GM23248 (cell line): ENCODE measurements at regions not wholly inside any gene's neighbourhood (a gene's known extent, or its start where the extent isn't known, plus 50 kb on each side); places are given as distances from the start of the nearest gene placed in this dataset.

Source experiments
- DNase-seq: peaks from one replicate; pipeline ENCODE4 v3.0.0-alpha.2; 2015
- H2AFZ ChIP-seq: fragments of 200-600 bp; sonication (generic); 2 replicates; pipeline ENCODE4 v1.6.1; 2016; ENCODE audit warnings: antibody characterized with exemption
- H3F3A ChIP-seq: fragments of 200-600 bp; sonication (generic); 2 replicates; pipeline ENCODE4 v1.6.1; 2016; ENCODE audit warnings: mild to moderate bottlenecking, antibody characterized with exemption, mixed run types; ENCODE audit not compliant: insufficient read depth
- H3K27ac ChIP-seq: fragments of 200-600 bp; sonication (generic); 2 replicates; pipeline ENCODE4 v1.5.1; 2016; ENCODE audit warnings: mild to moderate bottlenecking
- H3K27me3 ChIP-seq: fragments of 200-600 bp; sonication (generic); replicated peaks from 2 replicates; pipeline ENCODE4 v1.6.1; 2016; ENCODE audit warnings: mild to moderate bottlenecking; ENCODE audit not compliant: insufficient read depth
- H3K36me3 ChIP-seq: fragments of 200-600 bp; sonication (generic); 2 replicates; pipeline ENCODE4 v1.6.1; 2016; ENCODE audit warnings: low read depth, mild to moderate bottlenecking
- H3K4me1 ChIP-seq: fragments of 200-600 bp; sonication (generic); 2 replicates; pipeline ENCODE4 v1.6.1; 2016; ENCODE audit warnings: mild to moderate bottlenecking; ENCODE audit not compliant: insufficient read depth
- H3K4me2 ChIP-seq: fragments of 200-600 bp; sonication (generic); one replicate; pipeline ENCODE4 v1.6.1; 2016; ENCODE audit warnings: mild to moderate bottlenecking; ENCODE audit not compliant: unreplicated experiment
- H3K4me3 ChIP-seq: fragments of 200-600 bp; sonication (generic); 2 replicates; pipeline ENCODE4 v1.5.1; 2016; ENCODE audit warnings: mild to moderate bottlenecking
- H3K79me2 ChIP-seq: fragments of 200-600 bp; sonication (generic); 2 replicates; pipeline ENCODE4 v1.6.1; 2016; ENCODE audit warnings: mild to moderate bottlenecking; ENCODE audit not compliant: insufficient read depth
- H3K9ac ChIP-seq: fragments of 200-600 bp; sonication (generic); 2 replicates; pipeline ENCODE4 v1.6.1; 2016; ENCODE audit warnings: mild to moderate bottlenecking
- H3K9me2 ChIP-seq: fragments of 200-600 bp; sonication (generic); 2 replicates; pipeline ENCODE4 v1.6.1; 2016; ENCODE audit warnings: mixed run types, mild to moderate bottlenecking, moderate library complexity; ENCODE audit not compliant: insufficient read depth
- H3K9me3 ChIP-seq: fragments of 200-600 bp; sonication (generic); one replicate; pipeline ENCODE4 v1.6.1; 2017; ENCODE audit warnings: low read depth
- H4K20me1 ChIP-seq: fragments of 200-600 bp; sonication (generic); 2 replicates; pipeline ENCODE4 v1.6.0; 2016; ENCODE audit not compliant: insufficient read depth
- EZH2 ChIP-seq: fragments of 200-600 bp; sonication (generic); IDR thresholded peaks from 2 replicates; pipeline ENCODE4 v1.6.1; 2018; ENCODE audit warnings: antibody characterized with exemption, mild to moderate bottlenecking; ENCODE audit not compliant: insufficient read depth, poor library complexity, severe bottlenecking
- EZH2phosphoT487 ChIP-seq: fragments of 200-600 bp; sonication (generic); IDR thresholded peaks from 2 replicates; pipeline ENCODE4 v1.6.1; 2018; ENCODE audit warnings: antibody characterized with exemption, moderate library complexity, mild to moderate bottlenecking, low read depth; ENCODE audit not compliant: insufficient read depth
- WGBS, 2 experiments: methylation state at CpG; one replicate each; pipeline ENCODE4 v1.1.6; 2015 to 2017; ENCODE audit warnings: low lambda C conversion rate in 2 of 2, low coverage in 1 of 2; ENCODE audit errors: missing lambda C conversion rate in 2 of 2; 5-methylcytosine and 5-hydroxymethylcytosine counted together
- in situ Hi-C: fragments of 300-500 bp; cut with MboI; formaldehyde crosslinking; loops from 2 replicates; pipeline ENCODE4 v1.15.0; 2020

GRCh38 chrX:128504496-128504895 lies 452.3 kb upstream of the ACTRT1 start:
- Histone ChIP-seq H2AFZ (no peak overlapping the region), H3K27me3 (no peaks in the 10 kb centered on the region), H3K9me2 (no peaks in the 10 kb centered on the region), H3K27ac (no peak overlapping the region), H3K4me3 (no peak overlapping the region), H3K4me1 (no peaks in the 10 kb centered on the region), H3K4me2 (no peak overlapping the region), H3K9me3 (no peaks in the 10 kb centered on the region), H3K36me3 (no peaks in the 10 kb centered on the region), H4K20me1 (no peaks in the 10 kb centered on the region), H3K9ac (no peak overlapping the region), H3F3A (no peaks in the 10 kb centered on the region), H3K79me2 (no peaks in the 10 kb centered on the region)
- no peak for DNase-seq
- TF ChIP-seq EZH2phosphoT487 (no peak), EZH2 (no peak)
- in situ Hi-C loops, result no loop called here

DNA sequence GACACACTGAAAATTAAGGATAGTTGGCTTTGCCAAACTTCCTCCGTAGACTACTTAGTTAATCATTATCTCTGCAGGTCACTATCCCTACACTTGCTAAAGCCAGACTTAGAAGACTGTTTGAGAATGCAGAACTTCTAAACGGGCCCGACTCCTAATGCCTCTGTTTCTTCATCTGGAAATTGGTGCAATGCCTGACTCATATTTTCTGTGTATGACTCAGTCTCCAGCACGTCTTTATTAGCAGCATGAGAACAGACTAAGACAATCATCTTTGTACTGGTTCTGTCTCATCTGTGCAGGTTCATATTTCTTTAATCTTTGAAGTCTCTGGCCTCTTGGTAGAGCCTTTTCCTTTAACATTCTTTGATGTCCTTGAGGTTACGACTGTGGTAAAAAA lies 411.9 kb upstream of the ACTRT1 start:
- in situ Hi-C loops, result no loop called here
- Histone ChIP-seq H3K27me3 (no peaks in the 10 kb centered on the region), H2AFZ (no peak overlapping the region), H3K36me3 (no peaks in the 10 kb centered on the region), H3F3A (no peaks in the 10 kb centered on the region), H3K9me2 (no peaks in the 10 kb centered on the region), H3K27ac (no peak overlapping the region), H4K20me1 (no peaks in the 10 kb centered on the region), H3K4me1 (no peaks in the 10 kb centered on the region), H3K4me3 (no peak overlapping the region), H3K4me2 (no peak overlapping the region), H3K9me3 (no peaks in the 10 kb centered on the region), H3K9ac (no peak overlapping the region), H3K79me2 (no peaks in the 10 kb centered on the region)
- WGBS, 2 experiments, result 8 to 9% methylated on average over 5 of the region's 5 CpGs
- TF ChIP-seq EZH2 (no peak), EZH2phosphoT487 (no peak)
- no peak for DNase-seq

- in situ Hi-C loops, result no loop called here
- Histone ChIP-seq H3K27ac (no peak overlapping the region), H2AFZ (no peak overlapping the region), H3K9ac (no peak overlapping the region), H3K9me3 (no peaks in the 10 kb centered on the region), H3K36me3 (no peaks in the 10 kb centered on the region), H3K79me2 (no peaks in the 10 kb centered on the region), H3F3A (no peaks in the 10 kb centered on the region), H3K4me1 (no peaks in the 10 kb centered on the region), H3K27me3 (no peaks in the 10 kb centered on the region), H3K9me2 (no peaks in the 10 kb centered on the region), H4K20me1 (no peaks in the 10 kb centered on the region), H3K4me2 (no peak overlapping the region), H3K4me3 (no peak overlapping the region)
- TF ChIP-seq EZH2 (no peak), EZH2phosphoT487 (no peak)
- DNase-seq, result no peak
- WGBS, 2 experiments, result 7 to 8% methylated on average over 6 of the region's 6 CpGs
These were observed 408.6 kb upstream of the ACTRT1 start for GRCh38 chrX:128460835-128461234.

DNA sequence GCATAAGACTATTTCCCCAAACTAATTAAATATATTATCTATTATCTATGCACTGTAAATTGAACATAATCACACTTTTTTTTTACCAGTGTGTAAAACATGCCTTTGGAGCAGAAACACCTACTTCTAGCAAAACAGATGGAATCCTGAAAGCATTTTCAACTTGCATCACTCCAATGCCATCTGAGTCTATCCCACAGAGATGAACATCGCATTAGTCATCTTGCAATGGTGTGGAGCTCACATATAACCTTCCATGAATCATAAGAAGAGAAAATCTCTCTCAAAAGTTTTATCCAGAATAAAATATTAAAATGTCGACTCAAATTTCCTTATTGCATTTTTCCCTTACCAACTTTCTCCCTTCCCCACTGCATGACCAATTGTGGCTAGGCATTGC lies 406.7 kb upstream of the ACTRT1 start:
- Histone ChIP-seq H3K27me3 (no peaks in the 10 kb centered on the region), H3K4me3 (no peak overlapping the region), H4K20me1 (no peaks in the 10 kb centered on the region), H3K4me2 (no peak overlapping the region), H3K9me2 (no peaks in the 10 kb centered on the region), H3K79me2 (no peaks in the 10 kb centered on the region), H2AFZ (no peak overlapping the region), H3F3A (no peaks in the 10 kb centered on the region), H3K4me1 (no peaks in the 10 kb centered on the region), H3K9me3 (no peaks in the 10 kb centered on the region), H3K36me3 (no peaks in the 10 kb centered on the region), H3K27ac (no peak overlapping the region), H3K9ac (no peak overlapping the region)
- in situ Hi-C loops, result no loop called here
- 24 to 42% methylated on average over 2 of the region's 2 CpGs for WGBS, 2 experiments
- peak; percentile 4 for DNase-seq
- TF ChIP-seq EZH2phosphoT487 (no peak), EZH2 (no peak)

DNA sequence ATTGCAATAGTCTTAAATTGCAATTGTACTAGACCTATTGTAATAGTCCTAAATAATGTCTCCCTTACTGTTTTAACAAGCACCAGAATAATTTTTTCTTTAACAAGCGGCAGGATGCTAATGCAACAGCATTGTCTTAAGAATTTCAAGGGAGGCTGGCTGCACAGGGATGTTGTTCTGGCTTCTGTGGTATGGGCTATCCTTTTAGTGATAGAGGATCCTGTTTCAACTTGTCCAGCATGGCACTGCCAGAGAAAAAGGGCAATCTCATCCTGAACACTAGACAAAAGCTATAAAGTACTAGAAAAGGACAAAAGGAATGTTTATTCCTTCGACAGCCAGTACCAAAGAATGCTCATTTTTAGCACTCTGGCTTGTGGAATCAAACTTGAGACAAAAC lies 405.5 kb upstream of the ACTRT1 start:
- Histone ChIP-seq H3K9ac (no peak overlapping the region), H3K9me3 (no peaks in the 10 kb centered on the region), H3K9me2 (no peaks in the 10 kb centered on the region), H3K36me3 (no peaks in the 10 kb centered on the region), H3K4me2 (no peak overlapping the region), H3F3A (no peaks in the 10 kb centered on the region), H3K27ac (no peak overlapping the region), H4K20me1 (no peaks in the 10 kb centered on the region), H3K79me2 (no peaks in the 10 kb centered on the region), H2AFZ (no peak overlapping the region), H3K4me1 (no peaks in the 10 kb centered on the region), H3K27me3 (no peaks in the 10 kb centered on the region), H3K4me3 (no peak overlapping the region)
- TF ChIP-seq EZH2 (no peak), EZH2phosphoT487 (no peak)
- no peak for DNase-seq
- WGBS, 2 experiments, result 32 to 35% methylated on average over 2 of the region's 2 CpGs
- in situ Hi-C loops, result no loop called here
